Dermis blood vessel endothelial cell (primary cell): ENCODE measurements at regions not wholly inside any gene's neighbourhood (a gene's known extent, or its start where the extent isn't known, plus 50 kb on each side); places are given as distances from the start of the nearest gene placed in this dataset.
A peak's percentile ranks its signal among the peaks of the same experiment; 100 is the strongest.

Source experiments
- DNase-seq: peaks from one replicate; pipeline ENCODE4 v3.0.0; 2010

DNA sequence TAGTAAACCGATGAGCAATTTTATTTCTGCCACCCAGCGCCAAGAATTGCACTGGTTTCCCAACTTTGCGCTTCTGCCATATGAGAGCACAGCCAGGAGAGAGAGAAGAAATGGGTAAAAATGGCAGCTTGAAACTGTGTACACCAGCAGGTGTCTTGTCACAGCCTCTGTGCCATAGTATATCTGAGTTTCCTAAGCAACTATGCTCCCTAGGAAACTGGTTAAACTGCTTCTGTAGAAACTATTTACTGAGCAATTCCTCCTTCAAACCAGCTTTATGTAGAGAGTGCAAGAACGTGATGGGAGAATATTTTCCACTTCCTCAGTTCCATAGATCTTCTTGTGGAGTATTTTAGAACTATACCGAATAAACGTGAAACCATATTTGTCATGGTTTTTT, 1361.3 kb downstream of the PCDH9 start:
- no peak for DNase-seq

- DNase-seq, result no peak
Measured at GRCh38 chr13:65868099-65868498, 1362.0 kb downstream of the PCDH9 start.

DNA sequence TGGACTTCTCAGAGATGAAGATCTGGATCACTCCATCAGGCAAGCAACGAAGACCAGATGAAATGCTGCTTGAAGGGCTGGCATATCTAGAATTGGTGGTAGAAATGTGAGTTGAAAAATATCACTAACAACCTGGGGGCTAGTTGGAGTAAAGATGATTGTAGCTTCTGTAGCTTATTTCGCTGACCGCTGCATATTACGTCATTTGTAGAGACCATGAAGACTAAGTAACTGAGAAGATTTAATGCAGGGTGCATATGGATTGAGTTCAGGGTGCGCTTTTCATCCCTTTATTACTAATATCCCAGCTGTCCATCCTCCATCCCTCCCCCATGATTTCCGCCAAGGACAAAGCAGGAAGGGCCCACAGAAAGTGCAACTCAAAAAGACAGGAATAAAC, 1364.0 kb downstream of the PCDH9 start:
- no peak for DNase-seq

DNA sequence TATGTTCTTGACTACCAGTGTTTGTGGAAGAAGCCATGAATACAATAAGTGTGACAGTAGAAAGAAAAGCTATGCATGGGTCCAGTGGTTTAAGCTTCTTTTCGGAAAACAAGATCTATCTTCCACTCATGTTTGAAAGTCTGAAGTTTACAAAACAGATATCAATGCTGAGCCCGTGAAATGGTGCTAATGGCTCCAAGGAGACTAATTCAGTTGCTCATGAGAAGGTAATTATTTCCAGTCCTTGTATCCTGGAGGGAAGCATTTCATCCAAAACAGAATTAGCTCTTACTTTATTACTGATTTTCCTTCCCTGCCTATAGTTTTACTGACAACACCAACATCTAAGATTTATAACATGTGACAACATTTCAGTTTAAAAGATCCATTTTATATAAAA, 1364.9 kb downstream of the PCDH9 start:
- DNase-seq, result no peak

DNA sequence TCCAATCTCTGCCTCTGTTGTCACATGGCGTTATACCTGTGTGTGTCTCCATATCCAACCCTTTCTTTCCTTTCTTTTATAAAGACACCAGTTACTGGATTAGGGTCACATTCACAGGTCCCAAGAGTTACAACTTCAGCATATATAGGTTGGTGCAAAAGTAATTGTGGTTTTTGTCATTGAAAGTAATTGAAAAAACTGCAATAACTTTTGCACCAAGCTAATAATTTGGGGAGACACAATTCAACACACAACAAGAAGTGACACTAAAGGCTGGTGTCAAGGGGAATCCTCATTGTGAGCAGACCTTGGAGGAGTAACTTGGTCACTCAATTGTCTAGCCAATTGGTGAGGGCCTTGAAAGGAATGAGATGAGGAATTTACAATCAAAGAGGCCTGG, 1366.1 kb downstream of the PCDH9 start:
- DNase-seq, result no peak

DNA sequence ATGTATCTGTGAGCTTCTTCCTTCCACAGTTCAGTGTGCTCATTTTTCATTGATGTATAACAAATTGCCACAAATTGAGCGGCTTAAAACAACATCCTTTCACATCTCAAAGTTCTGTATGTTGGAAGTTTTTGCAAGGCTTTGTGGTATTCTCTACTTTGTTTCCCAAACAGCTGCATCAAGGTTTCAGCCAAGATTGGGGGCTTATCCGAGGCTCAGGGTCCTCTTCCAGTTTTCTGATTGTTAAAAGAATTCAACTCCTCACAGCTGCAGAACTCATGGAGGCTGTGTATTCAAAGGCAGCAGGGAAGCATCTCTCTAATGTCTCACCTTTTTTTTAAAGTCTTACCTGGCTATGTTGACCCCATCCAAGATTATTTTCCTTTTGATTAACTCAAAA, 1369.8 kb downstream of the PCDH9 start:
- no peak for DNase-seq

GRCh38 chr13:65857942-65858565, 1372.1 kb downstream of the PCDH9 start:
- no peak for DNase-seq

DNA sequence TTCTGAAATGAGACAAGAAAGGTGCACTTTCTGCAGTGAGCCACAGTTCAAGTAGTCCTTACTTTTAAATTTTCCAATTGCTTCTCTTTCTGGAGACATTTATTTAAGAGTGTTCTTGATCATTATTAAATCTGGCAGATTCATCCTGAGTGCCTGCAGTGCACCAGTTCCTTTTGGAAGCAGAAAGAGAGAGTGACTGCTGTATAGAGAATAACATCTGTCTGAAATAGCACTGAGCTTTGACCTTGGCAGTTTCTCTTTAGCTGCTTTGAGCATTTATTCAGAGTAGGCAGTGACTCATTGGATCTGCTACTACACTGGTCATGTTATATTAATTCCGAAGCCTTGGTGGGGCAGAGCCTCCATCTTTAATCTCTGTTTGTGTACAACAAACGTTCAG, 1373.7 kb downstream of the PCDH9 start:
- DNase-seq, result no peak

DNA sequence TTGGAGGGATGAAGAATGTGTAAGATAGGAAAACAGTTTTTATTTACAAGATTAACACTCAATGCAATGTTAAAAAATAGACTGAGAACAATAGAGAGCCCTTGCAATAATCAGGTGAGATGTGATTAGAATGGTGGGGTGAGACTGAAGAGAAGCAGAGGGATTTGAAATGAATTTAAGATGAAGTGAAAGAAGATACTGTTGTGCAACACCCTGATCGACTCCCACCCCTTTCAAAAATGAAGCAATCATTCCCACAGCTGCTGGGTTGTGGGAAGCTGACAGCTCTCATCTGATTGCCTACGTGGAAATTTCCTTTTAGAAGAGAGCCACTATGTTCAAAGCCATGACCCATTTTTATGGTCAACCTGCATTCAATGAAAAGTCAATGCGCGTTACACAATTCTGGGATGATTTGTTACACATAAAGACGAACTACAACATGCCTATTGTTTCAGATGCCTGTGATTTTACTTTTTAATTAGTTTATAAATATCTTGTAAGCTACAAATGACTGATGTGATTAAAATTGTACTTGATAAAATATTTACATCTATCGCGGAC, 1374.8 kb downstream of the PCDH9 start:
- DNase-seq, result no peak

- DNase-seq, result no peak
Measured at GRCh38 chr13:65854431-65854830, 1375.7 kb downstream of the PCDH9 start.

DNA sequence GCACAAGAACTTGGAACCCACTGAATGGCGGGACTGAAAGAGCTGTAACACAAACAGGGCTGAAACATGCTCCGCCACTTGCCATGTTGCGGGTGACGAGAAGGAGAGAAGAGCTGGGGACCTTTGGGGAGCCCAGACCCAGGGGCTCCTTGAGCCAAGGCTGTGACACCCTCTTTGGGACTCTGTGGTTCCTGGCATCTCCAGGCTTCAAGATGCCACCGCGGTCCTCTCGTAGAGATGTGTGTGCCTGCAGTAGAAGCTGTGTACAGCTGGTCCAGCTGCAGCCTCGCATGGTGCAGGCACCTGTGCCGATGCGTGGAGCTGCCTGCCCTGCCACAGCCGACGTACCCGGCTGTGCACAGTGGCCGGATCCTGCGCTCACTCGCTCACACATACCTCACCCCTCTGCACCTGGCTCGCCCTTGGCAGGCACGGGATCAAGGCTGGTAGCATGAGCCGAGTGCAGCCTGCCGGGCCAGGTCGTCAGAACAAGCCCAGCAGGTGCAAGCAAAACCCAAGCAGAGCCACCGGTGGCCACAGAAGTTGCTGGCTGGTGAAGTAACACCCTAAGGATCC, 1385.8 kb downstream of the PCDH9 start:
- no peak for DNase-seq

- DNase-seq, result no peak
Measured at GRCh38 chr13:65843314-65843731, 1386.8 kb downstream of the PCDH9 start.

DNA sequence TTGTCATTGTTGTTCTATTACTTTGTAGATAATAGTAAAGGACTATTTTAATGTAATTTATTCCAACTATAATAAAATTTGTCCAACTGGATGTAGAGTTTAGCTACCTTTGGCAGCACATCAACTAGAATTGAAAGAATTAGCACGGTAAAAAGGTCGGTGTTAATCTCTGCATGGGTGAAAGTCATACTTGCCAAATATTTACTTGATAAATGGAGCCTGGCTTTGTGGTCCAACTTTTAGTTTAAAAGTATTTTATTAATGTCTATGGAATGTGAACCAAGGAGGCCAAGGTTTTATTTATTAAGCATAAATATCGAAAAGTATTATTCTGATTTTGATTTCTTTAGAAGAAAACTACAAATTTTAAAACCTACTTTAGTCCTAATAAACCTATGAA, 1389.0 kb downstream of the PCDH9 start:
- DNase-seq, result no peak

- peak; percentile 52 for DNase-seq
Measured at GRCh38 chr13:65836066-65836465, 1394.1 kb downstream of the PCDH9 start.

DNA sequence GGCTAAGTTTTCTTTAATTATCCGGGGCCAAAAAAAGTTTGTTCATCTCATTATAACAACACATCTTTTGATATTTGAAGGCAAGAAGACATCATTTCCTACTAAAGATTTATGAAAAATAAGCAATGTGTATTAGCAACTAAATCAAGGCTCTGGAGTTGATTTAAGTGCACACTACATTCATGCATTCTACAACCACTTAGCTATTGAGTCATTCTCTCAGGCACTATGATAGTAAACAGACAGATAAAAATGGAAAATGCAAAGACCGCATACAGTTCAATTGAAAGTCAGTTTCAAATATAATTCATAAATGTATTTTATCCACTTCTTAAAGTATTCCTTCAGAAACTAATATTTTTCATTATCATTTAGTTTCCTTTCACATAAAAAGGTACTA, 1395.2 kb downstream of the PCDH9 start:
- DNase-seq, result no peak

DNA sequence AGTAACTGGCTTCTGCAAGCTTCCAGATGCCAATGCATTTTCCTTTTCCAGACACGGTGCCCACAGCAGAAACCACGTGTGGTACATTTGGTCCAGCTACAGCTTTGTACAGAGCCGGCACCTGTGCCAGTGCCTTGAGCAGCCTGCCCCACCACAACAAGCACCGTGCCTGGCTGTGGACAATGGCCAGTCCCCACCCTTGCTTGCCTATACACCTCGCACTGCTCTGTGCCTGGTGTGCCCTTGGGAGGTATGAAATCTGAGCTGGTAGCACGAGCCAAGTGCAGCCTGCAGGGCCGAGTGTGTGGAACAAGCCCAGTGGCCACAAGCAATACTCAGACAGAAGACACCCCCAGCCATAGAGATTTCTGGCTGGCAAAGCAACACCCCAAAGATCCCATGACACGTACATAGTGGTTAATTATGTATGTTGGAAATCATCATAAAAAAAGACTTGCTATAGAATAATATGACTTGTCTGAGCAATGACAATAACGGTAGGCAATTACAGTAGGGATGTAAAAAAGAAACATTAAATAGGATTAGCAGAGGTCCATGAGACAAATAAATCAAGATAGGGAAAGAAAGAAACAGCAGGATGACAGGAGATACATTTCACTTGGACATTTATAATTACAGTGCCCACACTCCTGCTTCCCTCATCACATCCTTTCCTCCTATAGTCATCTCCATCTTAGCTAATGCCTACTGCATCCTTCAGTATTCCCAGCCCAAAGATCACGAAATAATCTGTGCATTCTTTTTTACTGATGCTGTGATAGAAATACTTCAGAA, 1399.5 kb downstream of the PCDH9 start:
- no peak for DNase-seq

DNA sequence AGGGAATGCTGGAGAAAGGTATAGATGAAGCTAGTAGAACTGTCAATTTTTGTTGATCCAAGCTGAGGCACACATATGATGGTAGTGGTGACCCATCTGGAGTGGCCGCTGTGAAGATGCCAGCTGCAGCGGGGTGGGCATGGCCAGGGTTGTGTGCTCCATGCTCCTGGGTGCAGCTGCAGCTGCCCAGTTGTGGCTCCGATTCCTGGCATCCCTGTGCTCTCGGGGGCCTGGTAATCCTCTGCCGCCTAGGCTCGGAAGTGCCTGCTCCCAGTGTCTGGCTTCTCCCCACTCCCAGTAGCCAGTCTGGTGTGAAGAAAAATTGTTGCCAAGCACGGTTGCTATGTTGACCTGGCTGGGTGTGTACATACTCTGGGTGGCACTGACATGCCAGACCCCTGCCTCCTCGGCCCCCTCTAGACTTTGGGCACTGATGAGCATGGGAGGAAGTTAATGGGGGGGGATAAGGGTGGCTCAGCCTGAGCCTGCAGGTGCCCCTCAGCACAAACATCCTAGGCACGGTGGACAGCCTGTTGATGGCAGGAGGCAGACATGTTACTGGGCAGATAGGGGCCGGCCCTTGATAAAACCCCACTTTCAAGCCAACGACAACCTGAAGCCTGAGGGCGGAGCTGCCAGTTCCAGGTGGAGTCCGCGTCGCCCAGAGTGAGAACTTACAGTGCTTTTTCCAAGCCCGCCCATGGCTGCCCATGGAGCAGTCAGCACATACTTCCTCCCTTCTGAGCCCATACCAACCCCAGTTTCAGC, 1400.7 kb downstream of the PCDH9 start:
- DNase-seq, result no peak

GRCh38 chr13:65826657-65827056, 1403.5 kb downstream of the PCDH9 start:
- DNase-seq, result no peak

DNA sequence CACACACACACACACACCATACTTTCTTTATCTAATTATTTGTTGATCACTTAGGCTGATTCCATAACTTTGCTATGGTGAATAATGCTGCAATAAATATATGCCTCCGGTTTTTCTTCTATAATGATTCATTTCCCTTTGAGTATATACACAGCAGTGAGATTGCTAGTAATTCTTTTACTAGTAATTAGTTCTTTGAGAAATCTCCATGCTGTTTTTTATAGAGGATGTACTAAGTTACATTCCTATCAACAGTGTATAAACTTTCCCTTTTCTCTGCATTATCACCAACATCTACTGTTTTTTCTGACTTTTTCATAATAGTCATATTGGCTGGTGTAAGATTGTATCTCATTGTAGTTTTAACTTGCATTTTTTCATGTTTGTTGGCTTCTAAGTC, 1405.1 kb downstream of the PCDH9 start:
- peak; percentile 27 for DNase-seq

DNA sequence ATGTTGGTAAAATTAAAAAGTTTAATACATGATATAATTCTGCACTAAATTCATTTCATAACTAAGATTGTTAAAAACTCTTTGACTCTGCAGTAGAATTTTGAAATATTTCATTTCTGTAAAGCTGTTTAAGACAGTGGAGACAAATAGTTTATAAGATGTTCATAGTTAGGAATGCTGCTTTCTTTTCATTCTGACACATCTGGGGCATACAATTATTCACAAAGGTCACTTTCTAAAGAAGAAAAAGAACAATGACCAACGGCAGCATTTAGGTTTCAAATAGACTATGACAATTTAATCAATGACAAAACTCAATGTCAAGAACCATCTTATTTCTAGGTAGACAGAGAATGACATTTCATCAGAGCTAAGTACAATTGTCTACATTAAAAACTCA, 1422.1 kb downstream of the PCDH9 start:
- DNase-seq, result peak; percentile 30

DNA sequence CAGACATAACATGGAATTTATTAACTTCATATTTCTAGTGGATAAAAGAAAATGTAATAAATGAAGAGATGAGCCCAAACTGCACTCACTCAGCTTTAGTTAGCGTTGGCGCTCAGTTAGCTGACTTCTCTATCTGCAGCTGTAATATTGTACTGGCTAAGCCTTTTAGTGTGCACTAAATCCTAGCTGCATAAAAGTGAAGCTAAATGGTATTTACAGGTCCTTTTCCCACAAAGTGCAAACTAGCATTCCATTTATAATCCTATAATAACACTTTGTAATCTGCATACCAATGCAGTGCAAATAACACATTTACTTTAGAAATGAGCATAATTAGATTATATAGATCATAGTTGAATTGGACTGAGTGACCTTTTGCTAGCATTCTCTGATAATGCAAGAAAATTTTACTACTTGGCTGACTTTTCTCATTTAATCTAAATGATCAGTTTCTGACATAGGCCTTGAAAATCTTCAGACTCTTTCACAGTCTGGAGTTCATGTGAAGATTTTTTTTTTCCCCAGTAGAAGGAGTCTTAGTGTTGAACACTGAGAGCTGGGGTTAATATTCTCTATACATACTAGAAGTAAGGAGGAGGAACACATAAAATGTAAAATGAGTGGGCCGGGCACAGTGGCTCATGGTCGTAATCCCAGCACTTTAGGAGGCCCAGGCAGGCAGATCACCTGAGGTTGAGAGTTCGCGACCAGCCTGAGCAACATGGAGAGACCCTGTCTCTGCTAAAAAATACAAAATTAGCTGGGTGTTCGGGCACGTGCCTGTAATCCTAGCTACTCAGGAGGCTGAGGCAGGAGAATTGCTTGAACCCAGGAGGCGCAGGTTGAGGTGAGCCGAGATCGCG, 1426.4 kb downstream of the PCDH9 start:
- no peak for DNase-seq

DNA sequence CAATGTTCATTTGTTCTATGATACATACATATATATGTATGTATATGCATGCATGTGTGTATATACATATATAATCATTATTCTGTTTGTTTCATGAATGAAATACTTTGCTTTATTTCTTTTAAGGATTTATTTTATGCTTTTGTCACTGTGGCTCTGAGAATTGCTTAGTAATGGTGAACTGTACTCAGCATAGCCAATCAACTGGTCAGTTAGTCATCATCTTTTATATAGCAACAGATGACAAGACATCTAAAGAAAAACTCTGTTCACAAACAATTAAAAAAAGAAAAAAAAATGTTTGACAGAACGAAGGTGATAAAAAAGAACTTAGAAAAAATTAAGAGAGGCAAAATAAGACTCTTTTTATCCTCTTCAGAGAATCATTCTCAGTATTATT, 1440.3 kb downstream of the PCDH9 start:
- DNase-seq, result no peak
